ENCODE measurements at regions not wholly inside any gene's neighbourhood (a gene's known extent, or its start where the extent isn't known, plus 50 kb on each side); places are given as distances from the start of the nearest gene placed in this dataset.
A peak's percentile ranks its signal among the peaks of the same experiment; 100 is the strongest.
"Not testable (repeated sequence)": the region's sequence is repeated elsewhere in the genome, so short reads cannot be mapped to it uniquely, and the experiment has no call there.

DNA sequence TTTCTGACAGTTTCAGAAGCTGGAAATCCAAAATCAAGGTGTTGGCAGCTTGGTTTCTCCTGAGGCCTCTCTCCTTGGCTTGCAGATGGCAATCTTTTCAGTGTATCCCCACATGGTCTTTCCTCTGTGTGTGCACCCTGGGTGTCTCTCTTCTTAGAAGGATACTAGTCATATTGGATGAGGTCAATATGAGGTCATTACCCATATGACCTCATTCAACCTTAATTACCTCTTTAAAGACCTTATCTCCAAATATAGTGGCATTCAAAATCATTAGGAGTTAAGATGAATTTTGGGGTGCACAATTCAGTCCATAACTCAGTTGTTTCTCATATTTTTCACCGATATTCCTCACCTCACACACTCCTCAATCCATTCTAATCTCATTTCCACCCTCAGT lies 92.4 kb upstream of the TGM3 start:
- DNase-seq = no peak

DNA sequence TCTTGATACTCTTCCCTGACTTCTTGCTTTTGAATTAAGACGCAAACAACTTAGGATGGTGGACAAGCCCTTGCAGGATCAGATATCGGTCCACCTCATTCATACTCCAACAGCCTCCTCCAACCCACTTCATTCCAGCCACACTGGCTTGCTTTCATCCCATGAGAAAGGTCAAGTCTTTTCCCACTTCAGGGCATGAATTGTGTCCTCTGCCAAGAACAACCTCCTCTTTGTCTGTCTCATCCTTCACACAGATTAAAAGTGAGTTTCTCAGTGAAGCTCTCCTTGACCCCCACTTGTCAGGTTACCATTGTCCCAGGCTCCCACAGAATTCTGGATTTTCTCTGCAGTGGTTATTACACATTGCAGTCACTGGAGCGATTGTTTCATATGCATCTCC lies 91.8 kb upstream of the TGM3 start:
- DNase-seq = no peak

DNA sequence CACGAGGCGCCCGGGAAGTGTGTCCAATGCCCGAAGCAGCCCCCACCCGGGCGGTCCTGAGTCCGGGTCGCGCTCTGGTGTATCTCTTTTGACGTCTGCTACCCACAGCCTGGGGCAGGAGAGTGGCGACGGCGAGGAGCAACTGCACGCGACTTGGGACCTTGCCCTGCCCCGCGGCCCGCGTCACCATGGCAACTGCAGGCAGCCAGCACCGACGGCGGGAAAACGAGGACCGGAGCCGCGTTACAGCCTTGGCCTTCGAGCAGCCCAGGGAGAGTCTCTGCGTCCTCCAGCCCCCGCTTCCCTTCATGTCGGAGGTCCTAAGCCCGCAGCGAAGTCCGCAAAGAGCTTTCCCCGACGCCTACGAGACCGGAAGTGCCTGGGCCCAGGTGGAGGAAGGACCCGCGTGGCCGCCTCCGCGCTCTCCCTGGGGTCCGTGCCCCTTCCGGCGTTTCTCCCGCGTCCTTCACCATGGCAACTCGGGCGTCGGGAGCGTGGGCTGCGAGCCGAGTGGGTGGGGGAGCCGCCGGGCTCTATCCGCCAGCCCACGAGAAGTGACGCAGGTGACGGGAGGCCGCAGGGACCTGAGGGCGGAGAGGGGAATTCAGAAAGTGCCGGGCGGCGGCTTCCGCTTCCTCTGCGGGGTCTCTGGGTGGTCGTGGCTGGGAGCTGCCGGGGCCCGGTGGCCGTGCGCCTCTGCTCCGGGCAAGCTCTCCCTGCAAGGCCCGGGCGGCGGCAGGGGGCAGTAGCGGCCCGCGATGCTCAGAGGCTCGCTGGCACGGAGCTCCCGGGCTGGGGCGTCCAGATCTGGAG lies 88.6 kb upstream of the TGM3 start:
- DNase-seq = peak; percentile 29

DNA sequence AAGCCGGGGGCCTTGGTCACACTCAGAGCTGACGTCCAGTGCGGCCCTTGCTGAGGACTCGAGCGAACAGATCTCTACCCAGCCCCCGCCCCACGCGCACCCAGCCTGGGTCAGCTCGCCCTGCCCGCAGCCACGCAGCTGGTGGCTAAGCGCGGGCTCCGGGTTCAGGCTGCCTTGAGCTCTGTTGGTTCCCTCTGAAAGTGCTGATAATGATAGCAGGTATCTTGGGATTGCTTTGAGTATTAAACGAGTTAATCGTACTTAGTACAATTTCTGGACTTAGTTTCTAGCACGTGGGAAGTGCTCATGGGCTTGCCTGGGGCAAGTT lies 88.1 kb upstream of the TGM3 start:
- no peak for DNase-seq

GRCh38 chr20:2208897-2209296 lies 86.9 kb upstream of the TGM3 start:
- no peak for DNase-seq

DNA sequence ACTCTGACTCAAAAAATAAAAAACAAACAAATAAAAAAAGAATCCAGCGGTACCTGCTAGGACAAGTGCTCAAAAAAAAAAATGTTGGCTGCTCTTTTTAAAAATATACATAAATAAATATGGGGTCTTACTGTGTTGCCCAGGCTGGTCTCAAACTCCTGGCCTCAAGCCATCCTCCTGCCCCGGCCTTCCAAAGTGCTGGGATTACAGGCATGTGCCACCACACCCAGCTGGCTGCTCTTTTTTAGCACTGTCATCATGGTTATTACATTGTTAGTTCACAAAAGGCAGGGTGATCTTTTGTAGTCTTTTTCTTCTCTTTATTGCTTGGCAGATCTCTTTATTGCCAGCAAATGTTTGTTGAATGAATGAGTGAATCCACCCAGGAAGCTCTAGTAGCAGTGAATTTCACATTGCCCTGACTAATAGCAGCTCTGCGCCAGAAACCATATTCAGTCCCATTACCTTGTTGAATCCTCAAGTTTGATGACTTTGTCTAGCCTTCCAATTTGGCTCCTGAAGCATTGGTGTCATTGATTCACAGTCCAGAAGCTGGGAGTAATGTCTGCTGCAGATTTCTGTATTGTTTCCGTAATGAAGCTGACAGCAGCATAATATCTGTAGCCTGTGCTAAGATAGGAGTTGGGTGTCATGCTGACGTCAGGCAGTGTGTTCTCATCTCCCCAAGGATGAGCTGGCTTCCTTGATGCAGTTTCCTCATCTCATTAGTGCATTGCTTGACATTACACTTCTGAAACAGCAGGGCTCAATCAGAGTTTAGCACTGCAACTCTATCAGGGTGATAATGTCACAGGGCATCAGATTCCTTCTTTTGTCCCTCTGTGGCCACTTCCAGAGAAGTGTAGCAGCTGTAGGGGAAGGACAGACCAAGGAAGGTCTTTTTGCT lies 84.9 kb upstream of the TGM3 start:
- no peak for DNase-seq

DNA sequence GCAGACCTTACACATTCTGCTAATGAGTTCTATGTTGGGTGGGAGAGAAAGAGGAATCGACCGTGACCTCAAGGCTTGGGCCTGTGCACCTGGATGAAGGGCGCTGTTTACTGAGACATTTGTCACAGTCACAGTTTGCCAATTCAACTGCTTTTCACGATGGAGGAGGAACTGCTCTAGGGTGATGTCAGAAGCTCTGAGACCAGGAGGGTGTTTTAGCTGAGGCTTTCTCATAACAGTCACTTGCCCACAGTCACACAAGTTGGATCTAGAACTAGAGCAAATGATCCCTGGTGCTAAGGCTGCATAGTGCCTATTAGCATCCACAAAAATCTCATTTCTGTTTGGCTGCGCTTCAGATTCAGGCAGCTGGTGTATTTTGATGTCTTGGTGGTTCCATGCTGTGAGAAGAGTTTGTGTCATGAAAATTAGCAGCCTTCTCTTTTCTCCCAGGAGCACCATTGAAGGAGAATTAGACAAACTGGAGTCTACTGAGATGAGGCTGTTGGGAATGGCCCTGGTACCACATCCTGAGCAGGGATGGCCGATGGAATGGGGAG lies 83.3 kb upstream of the TGM3 start:
- no peak for DNase-seq

GRCh38 chr20:2213401-2213800 lies 82.4 kb upstream of the TGM3 start:
- DNase-seq = no peak

DNA sequence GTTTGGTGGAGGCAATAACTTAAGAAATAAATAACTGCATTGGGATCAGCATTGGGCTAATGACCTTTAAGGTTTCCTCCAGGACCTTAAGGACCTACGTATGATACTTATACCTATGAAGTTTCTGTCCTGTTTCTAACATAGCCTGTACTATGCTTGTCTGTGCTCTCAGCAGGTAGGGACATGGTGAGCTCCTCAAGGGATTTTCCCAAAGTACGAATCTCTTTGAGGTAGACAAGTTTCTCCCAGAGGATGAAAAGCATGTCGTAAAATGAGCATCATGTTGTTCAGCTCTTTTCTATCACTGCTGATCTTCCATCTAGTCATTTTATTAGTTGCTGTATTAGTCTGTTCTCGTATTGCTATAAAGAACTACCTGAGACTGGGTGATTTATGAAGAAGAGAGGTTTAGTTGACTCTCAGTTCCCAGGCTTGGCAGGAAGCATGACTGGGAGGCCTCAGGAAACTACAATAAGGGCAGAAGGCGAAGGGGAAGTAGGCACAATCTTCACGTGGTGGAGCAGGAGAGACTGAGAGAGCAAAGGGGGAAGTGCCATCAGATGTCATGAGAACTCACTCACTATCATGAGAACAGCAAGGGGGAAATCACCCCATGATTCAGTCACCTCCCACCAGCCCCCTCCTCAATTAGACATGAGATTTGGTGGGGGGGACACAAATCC lies 77.8 kb upstream of the TGM3 start:
- DNase-seq = no peak

GRCh38 chr20:2219481-2220006 lies 76.3 kb upstream of the TGM3 start:
- DNase-seq = no peak

DNA sequence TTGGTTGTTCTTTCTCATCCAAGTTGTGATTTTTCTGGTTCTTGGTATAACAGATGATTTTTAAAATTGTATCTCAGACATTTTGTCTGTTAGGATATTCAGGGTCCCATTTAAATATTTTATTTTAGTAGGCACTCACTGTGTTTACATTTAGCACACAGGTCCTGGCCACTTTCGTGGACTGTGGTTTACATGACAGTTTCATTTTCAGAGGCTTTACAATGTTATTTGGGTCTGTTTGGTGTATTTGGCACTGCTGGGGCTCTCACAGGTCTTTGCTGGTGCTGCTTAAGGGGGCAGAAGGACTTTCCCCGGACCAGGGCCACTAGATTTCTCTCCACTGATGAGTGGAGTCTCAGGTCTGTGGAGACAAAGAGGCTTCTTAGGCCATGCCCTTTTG lies 75.5 kb upstream of the TGM3 start:
- no peak for DNase-seq

GRCh38 chr20:2221921-2222320 lies 73.9 kb upstream of the TGM3 start:
- DNase-seq = no peak

- DNase-seq = no peak
Observed at GRCh38 chr20:2223558-2224367, 72.0 kb upstream of the TGM3 start.

- DNase-seq = no peak
Observed at GRCh38 chr20:2224368-2224639, 71.5 kb upstream of the TGM3 start.

- not testable (repeated sequence) for DNase-seq
Observed at GRCh38 chr20:2227285-2227684, 68.5 kb upstream of the TGM3 start.

GRCh38 chr20:2227861-2228260 lies 67.9 kb upstream of the TGM3 start:
- no peak for DNase-seq

DNA sequence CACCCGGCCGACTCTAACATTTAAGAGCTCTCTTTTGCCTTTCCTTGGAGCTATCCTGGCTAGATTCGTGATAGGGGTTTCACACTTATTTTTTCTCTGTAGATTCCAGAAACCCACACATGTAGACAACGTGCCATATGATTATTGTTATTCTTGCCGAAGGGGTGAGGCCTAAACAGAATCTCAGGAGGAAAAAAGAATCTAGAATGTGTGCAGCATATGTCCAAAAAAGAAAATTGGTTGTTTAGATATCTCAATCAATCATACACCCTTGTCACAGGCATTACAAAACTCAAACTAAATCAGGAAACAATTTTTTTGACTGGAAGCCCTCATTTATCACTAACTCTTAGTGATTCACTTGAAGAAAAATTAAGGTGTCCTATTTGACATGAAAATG lies 66.9 kb upstream of the TGM3 start:
- DNase-seq = no peak

DNA sequence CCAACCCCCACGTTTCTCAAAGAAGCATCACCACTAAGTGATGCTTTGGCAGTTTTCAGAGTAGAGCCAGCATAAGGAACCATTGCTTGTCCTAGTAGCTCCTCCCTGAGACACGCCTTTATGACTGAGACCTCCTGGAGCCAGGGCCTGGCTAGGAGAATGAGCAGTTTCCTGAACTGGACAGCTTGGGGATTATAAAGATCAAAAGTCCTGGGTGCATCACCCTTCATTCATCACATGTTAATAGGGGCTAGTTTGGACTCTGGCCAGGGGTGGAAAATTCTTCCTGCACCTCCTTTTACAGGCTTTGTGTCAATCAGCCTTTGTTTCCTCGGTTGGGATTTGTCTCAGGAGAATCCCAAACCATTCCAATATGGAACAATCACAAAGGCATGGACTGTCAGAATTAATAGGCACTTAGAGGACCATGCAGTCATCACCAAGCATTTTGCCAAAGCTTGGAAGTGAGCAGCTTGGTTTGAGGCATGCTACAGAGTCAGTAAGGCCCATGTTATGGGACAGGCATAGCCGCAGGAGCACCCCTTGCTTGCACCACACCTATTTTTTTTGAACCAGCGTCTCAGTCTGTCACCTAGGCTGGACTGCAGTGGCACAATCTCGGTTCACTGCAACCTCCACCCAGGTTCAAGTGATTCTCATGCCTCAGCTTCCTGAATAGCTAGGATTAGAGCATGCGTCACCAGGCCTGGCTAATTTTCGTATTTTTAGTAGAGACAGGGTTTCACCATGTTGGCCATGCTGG lies 64.9 kb upstream of the TGM3 start:
- no peak for DNase-seq

GRCh38 chr20:2231701-2232100 lies 64.1 kb upstream of the TGM3 start:
- no peak for DNase-seq

DNA sequence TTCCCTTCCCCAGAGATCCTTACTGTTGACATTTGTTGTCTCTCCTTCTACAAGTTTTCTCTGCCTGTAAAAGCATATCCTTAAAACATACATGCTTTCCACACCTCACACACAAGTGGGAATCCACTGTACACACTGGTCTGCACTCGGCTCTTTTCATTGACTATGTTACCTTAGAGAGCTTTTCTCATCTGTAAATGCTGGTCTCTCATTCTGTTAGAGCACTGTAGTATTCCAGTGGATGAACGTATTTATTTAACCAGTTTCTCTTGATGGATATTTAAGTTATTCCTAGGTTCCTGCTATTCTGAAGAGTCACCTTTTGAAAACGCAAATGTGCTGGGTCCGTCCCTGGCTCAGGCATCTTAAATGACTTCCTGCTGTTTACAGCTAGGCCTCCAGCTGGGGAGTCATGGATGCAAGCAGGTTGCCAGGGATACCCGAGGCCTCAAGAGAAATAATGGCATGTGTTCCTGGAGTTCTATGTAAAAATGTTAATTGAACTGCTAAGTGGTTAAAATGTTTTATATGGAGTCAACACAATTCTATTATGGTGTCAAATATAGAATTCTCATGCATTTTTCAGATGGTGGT lies 61.1 kb upstream of the TGM3 start:
- DNase-seq = no peak

DNA sequence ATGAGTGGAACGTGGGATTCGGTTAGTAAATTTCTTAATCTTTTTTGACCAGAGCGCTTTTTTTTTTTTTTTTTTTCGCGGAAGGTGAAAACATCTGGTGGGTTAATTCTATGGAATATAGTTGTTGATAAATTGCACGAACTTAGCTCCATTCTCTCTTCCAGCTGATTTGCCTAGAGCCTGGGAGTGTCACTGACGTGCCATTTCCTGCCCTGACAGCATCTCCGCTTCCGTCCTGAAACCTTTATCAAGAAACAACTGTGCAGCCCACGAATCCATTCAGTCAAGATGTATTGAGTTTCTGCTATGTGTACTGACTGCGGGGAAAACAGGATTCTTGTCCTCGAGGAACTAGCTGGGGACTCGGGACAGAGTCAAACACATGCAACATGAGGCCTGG lies 59.5 kb upstream of the TGM3 start:
- no peak for DNase-seq
